ENCODE measurements at regions not wholly inside any gene's neighbourhood (a gene's known extent, or its start where the extent isn't known, plus 50 kb on each side); places are given as distances from the start of the nearest gene placed in this dataset.

DNA sequence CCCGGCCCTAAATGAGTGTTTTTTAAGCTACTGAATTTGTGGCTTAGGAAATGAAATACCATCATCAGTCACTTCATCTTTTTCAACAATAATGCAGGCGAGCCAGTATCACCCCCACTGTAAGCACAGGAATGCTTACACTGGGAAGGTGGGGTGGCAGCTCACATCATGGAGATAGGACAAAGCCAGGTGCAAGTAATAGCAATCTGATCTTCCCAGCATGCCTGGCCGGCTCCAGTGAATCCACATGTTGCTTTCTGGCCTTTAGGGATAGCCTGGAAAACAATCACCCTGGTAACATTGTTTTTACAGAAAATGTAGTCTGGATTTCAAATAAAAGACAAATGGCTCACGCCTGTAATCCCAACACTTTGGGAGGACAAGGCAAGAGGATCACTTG is 140.9 kb upstream of the SOD1 start:
- Histone ChIP-seq H3K27me3 (ENCODE audit: control insufficient read depth, insufficient read depth, low read length, poor library complexity, severe bottlenecking) (no peaks in the 10 kb centered on the region), H3K27ac (ENCODE audit: low read depth, low read length) (no peak overlapping the region), H3K36me3 (ENCODE audit: control insufficient read depth, insufficient read depth, low read length) (no peaks in the 10 kb centered on the region), H3K4me1 (ENCODE audit: control insufficient read depth, insufficient read depth, low read length) (peaks cover 3% of the 10 kb centered on the region), H3K9me3 (ENCODE audit: control insufficient read depth, low read length) (no peaks in the 10 kb centered on the region), H3K4me3 (ENCODE audit: low read length) (no peak overlapping the region), H3K9ac (ENCODE audit: extremely low read depth, low read length, poor library complexity, severe bottlenecking) (no peak overlapping the region)
- no peaks in the 10 kb centered on the region for H3K9me3 Mint-ChIP-seq
- H3K4me1 Mint-ChIP-seq: peaks cover 26% of the 10 kb centered on the region
- TF ChIP-seq CTCF (conservative IDR thresholded peaks at IDR 0.05): no peak
- H3K27ac Mint-ChIP-seq: no peak overlapping the region
- H3K27me3 Mint-ChIP-seq (ENCODE audit: insufficient read depth): no peaks in the 10 kb centered on the region
- no peak for DNase-seq
- H3K4me3 Mint-ChIP-seq: no peak overlapping the region
- no peaks in the 10 kb centered on the region for H3K36me3 Mint-ChIP-seq (ENCODE audit: low read depth)
- 80 to 88% methylated on average over 2 to 4 of the region's 4 CpGs for WGBS, 2 experiments (ENCODE audit: insufficient coverage in 1 of 2, insufficient read length in 1 of 2)

GRCh38 chr21:31517664-31518414 is 141.7 kb upstream of the SOD1 start:
- H3K9ac ChIP-seq (ENCODE audit: extremely low read depth, low read length, poor library complexity, severe bottlenecking): no peak overlapping the region
- no peak for DNase-seq
- H3K27ac ChIP-seq (ENCODE audit: low read depth, low read length): no peak overlapping the region
- no peaks in the 10 kb centered on the region for H3K4me1 ChIP-seq (ENCODE audit: control insufficient read depth, insufficient read depth, low read length)
- no peaks in the 10 kb centered on the region for H3K36me3 Mint-ChIP-seq (ENCODE audit: low read depth)
- peaks cover 24% of the 10 kb centered on the region for H3K4me1 Mint-ChIP-seq
- no peak overlapping the region for H3K4me3 ChIP-seq (ENCODE audit: low read length)
- no peaks in the 10 kb centered on the region for H3K27me3 Mint-ChIP-seq (ENCODE audit: insufficient read depth)
- H3K9me3 Mint-ChIP-seq: no peaks in the 10 kb centered on the region
- no peak for TF ChIP-seq CTCF (conservative IDR thresholded peaks at IDR 0.05)
- no peaks in the 10 kb centered on the region for H3K36me3 ChIP-seq (ENCODE audit: control insufficient read depth, insufficient read depth, low read length)
- no peak overlapping the region for H3K27ac Mint-ChIP-seq
- no peaks in the 10 kb centered on the region for H3K9me3 ChIP-seq (ENCODE audit: control insufficient read depth, low read length)
- H3K27me3 ChIP-seq (ENCODE audit: control insufficient read depth, insufficient read depth, low read length, poor library complexity, severe bottlenecking): no peaks in the 10 kb centered on the region
- 86 to 93% methylated on average over 3 to 7 of the region's 8 CpGs for WGBS, 2 experiments (ENCODE audit: insufficient coverage in 1 of 2, insufficient read length in 1 of 2)
- H3K4me3 Mint-ChIP-seq: no peak overlapping the region

- Mint-ChIP-seq H3K36me3 (ENCODE audit: low read depth) (no peaks in the 10 kb centered on the region), H3K27me3 (ENCODE audit: insufficient read depth) (no peaks in the 10 kb centered on the region), H3K4me3 (no peak overlapping the region), H3K9me3 (no peaks in the 10 kb centered on the region), H3K4me1 (peaks cover 24% of the 10 kb centered on the region), H3K27ac (peak overlapping the region; percentile 13)
- no peaks in the 10 kb centered on the region for H3K9me3 ChIP-seq (ENCODE audit: control insufficient read depth, low read length)
- TF ChIP-seq CTCF (conservative IDR thresholded peaks at IDR 0.05): no peak
- DNase-seq: no peak
- no peak overlapping the region for H3K27ac ChIP-seq (ENCODE audit: low read depth, low read length)
- no peak overlapping the region for H3K4me3 ChIP-seq (ENCODE audit: low read length)
- 98 to 100% methylated on average over 1 to 2 of the region's 2 CpGs for WGBS, 2 experiments (ENCODE audit: insufficient coverage in 1 of 2, insufficient read length in 1 of 2)
- no peaks in the 10 kb centered on the region for H3K27me3 ChIP-seq (ENCODE audit: control insufficient read depth, insufficient read depth, low read length, poor library complexity, severe bottlenecking)
- no peaks in the 10 kb centered on the region for H3K36me3 ChIP-seq (ENCODE audit: control insufficient read depth, insufficient read depth, low read length)
- H3K4me1 ChIP-seq (ENCODE audit: control insufficient read depth, insufficient read depth, low read length): no peaks in the 10 kb centered on the region
- H3K9ac ChIP-seq (ENCODE audit: extremely low read depth, low read length, poor library complexity, severe bottlenecking): no peak overlapping the region
These were observed 144.2 kb upstream of the SOD1 start for GRCh38 chr21:31515253-31515652.

Data from endodermal cell (in vitro differentiated cells).